GM12878 (cell line): ENCODE measurements at regions not wholly inside any gene's neighbourhood (a gene's known extent, or its start where the extent isn't known, plus 50 kb on each side); places are given as distances from the start of the nearest gene placed in this dataset.

Experiments used
- ATAC-seq: fragments of 200-7000 bp; cut with Tn5 transposase; 3 replicates; pipeline ENCODE4 v1.9.1; 2020; ENCODE audit warnings: mild to moderate bottlenecking, moderate library complexity
- BruUV-seq: library from RNA; stranded (reverse); fragments of 400-500 nt; replicated peaks from 2 replicates; lab custom pipeline; 2021; lab: Mats Ljungman, UMichigan
- CTCF ChIA-PET: fragments of 300-600 bp; sonication (Branson Sonifier 250); formaldehyde crosslinking; extraction: SDS; loops from one replicate; lab custom pipeline; 2021; ENCODE audit warnings: inconsistent platforms; lab: Yijun Ruan, JAX
- POLR2A ChIA-PET: fragments of 350-600 bp; formaldehyde crosslinking; extraction: SDS; loops from one replicate; lab custom pipeline; 2021; ENCODE audit warnings: inconsistent platforms; lab: Charles Lee
- RAD21 ChIA-PET: fragments of 300-600 bp; sonication (Branson Sonifier 250); formaldehyde crosslinking; loops from one replicate; lab custom pipeline; 2023; ENCODE audit warnings: antibody characterized with exemption; ENCODE audit not compliant: unreplicated experiment; lab: Charles Lee
- SMC1A ChIA-PET: fragments of 300-600 bp; sonication (Branson Sonifier 250); formaldehyde crosslinking; loops from one replicate; lab custom pipeline; 2023; ENCODE audit not compliant: unreplicated experiment, uncharacterized antibody; lab: Charles Lee
- DNase-seq: peaks from one replicate; pipeline ENCODE4 v3.0.0-alpha.2; 2011; ENCODE audit warnings: low read depth, low spot score
- FAIRE-seq: peaks from 3 replicates; lab custom pipeline; 2011; peaks lifted over from hg19 to GRCh38; lab: Jason Lieb, UNC
- H2AFZ ChIP-seq: 2 replicates; pipeline ENCODE4 v1.6.0; 2011; ENCODE audit warnings: low read depth, low read length, control low read depth; ENCODE audit not compliant: control insufficient read depth
- H3K27ac ChIP-seq: 2 replicates; pipeline ENCODE4 v1.5.1; 2011; ENCODE audit warnings: control low read depth; ENCODE audit not compliant: control insufficient read depth, insufficient read depth
- H3K27me3 ChIP-seq, 2 experiments: replicated peaks in 1 of 2; 2 replicates each; pipeline versions ENCODE4 v1.6.0 to v1.6.1; 2011; ENCODE audit warnings: low read length in 1 of 2; ENCODE audit not compliant: control insufficient read depth in 2 of 2, insufficient read depth in 2 of 2
- H3K36me3 ChIP-seq, 2 experiments: 2 replicates each; pipeline ENCODE4 v1.5.1; 2011; ENCODE audit warnings: low read length in 1 of 2; ENCODE audit not compliant: control insufficient read depth in 2 of 2, insufficient read depth in 2 of 2
- H3K4me1 ChIP-seq: 2 replicates; pipeline ENCODE4 v1.6.1; 2011; ENCODE audit warnings: mild to moderate bottlenecking, low read length, moderate library complexity, mixed read lengths; ENCODE audit not compliant: control insufficient read depth, insufficient read depth
- H3K4me2 ChIP-seq: 2 replicates; pipeline ENCODE4 v1.6.0; 2011; ENCODE audit warnings: control low read depth; ENCODE audit not compliant: control insufficient read depth, insufficient read depth
- H3K4me3 ChIP-seq: fragments of 200-600 bp; sonication (generic); 2 replicates; pipeline ENCODE4 v1.5.1; 2016
- H3K79me2 ChIP-seq: 2 replicates; pipeline ENCODE4 v1.6.0; 2011; ENCODE audit warnings: low read length; ENCODE audit not compliant: control insufficient read depth, insufficient read depth
- H3K9ac ChIP-seq: 2 replicates; pipeline ENCODE4 v1.8.0; 2011; ENCODE audit warnings: low read length, control low read depth, mixed read lengths; ENCODE audit not compliant: control insufficient read depth, insufficient read depth
- H3K9me3 ChIP-seq: replicated peaks from 3 replicates; pipeline ENCODE4 v1.5.1; 2011; ENCODE audit warnings: mild to moderate bottlenecking, low read length; ENCODE audit not compliant: control insufficient read depth, insufficient read depth
- H4K20me1 ChIP-seq: 2 replicates; pipeline ENCODE4 v1.6.0; 2011; ENCODE audit not compliant: control insufficient read depth, insufficient read depth
- CBX3 ChIP-seq: fragments of 200-600 bp; sonication (generic); IDR thresholded peaks from 2 replicates; pipeline ENCODE4 v1.6.1; 2016; ENCODE audit warnings: low read depth, borderline replicate concordance
- IKZF2 ChIP-seq, 2 experiments: fragments of 450-650 bp; IDR thresholded peaks; 2 replicates each; pipeline ENCODE4 v1.6.1; 2017; ENCODE audit warnings: mild to moderate bottlenecking in 2 of 2, moderate library complexity in 2 of 2
- NFYA ChIP-seq: IDR thresholded peaks from 2 replicates; pipeline ENCODE4 v1.6.1; 2011; ENCODE audit warnings: low read depth, mild to moderate bottlenecking, low read length, improper control_type of control experiment, borderline replicate concordance
- NFYB ChIP-seq: IDR thresholded peaks from 2 replicates; pipeline ENCODE4 v1.6.1; 2011; ENCODE audit warnings: low read depth, mild to moderate bottlenecking, low read length, improper control_type of control experiment, moderate library complexity; ENCODE audit not compliant: insufficient read depth
- RCOR1 ChIP-seq: conservative IDR thresholded peaks from 2 replicates; pipeline ENCODE4 v1.6.1; 2012; ENCODE audit warnings: low read depth, low read length, improper control_type of control experiment
- RFX5 ChIP-seq: IDR thresholded peaks from 2 replicates; pipeline ENCODE4 v1.6.1; 2011; ENCODE audit warnings: low read depth, low read length, improper control_type of control experiment
- SIX5 ChIP-seq: IDR thresholded peaks from 2 replicates; pipeline ENCODE4 v1.6.1; 2011; ENCODE audit warnings: mild to moderate bottlenecking, low read depth, low read length, moderate library complexity; ENCODE audit not compliant: severe bottlenecking
- SMAD1 ChIP-seq: fragments of 450-650 bp; IDR thresholded peaks from 2 replicates; pipeline ENCODE4 v1.6.1; 2018; ENCODE audit warnings: mild to moderate bottlenecking, low read depth; ENCODE audit not compliant: partially characterized antibody
- SMC3 ChIP-seq: IDR thresholded peaks from 2 replicates; pipeline ENCODE4 v1.6.1; 2011; ENCODE audit warnings: low read length, improper control_type of control experiment, borderline replicate concordance
- ZSCAN29 ChIP-seq: fragments of 450-650 bp; IDR thresholded peaks from 2 replicates; pipeline ENCODE4 v1.6.1; 2017; ENCODE audit warnings: mild to moderate bottlenecking, moderate library complexity
- ZZZ3 ChIP-seq: IDR thresholded peaks from 2 replicates; pipeline ENCODE4 v1.6.1; 2011; ENCODE audit warnings: low read depth; ENCODE audit not compliant: control insufficient read depth, insufficient read length
- WGBS: methylation state at CpG from one replicate; pipeline ENCODE4 v1.1.6; 2016; ENCODE audit warnings: low lambda C conversion rate; ENCODE audit not compliant: insufficient replicate concordance, insufficient coverage; ENCODE audit errors: missing lambda C conversion rate; 5-methylcytosine and 5-hydroxymethylcytosine counted together
- in situ Hi-C: fragments of 300-500 bp; cut with MboI; formaldehyde crosslinking; loops from 9 replicates; pipeline ENCODE4 v1.14.3; 2018; ENCODE audit warnings: mixed read lengths
- intact Hi-C: fragments of 100-400 bp; cut with micrococcal nuclease; formaldehyde crosslinking; loops from one replicate; pipeline ENCODE4 v1.14.2; 2022; ENCODE audit not compliant: unreplicated experiment
- TF ChIP-seq, protein P1 (sequence below): IDR thresholded peaks from 2 replicates; pipeline ENCODE4 v1.6.1; 2012; ENCODE audit warnings: improper control_type of control experiment, low read depth, low read length; ENCODE audit not compliant: insufficient replicate concordance
- TF ChIP-seq, protein P2 (sequence below): IDR thresholded peaks from 2 replicates; pipeline ENCODE4 v1.6.1; 2011; ENCODE audit warnings: borderline replicate concordance, low read depth, mild to moderate bottlenecking, moderate library complexity, low read length; ENCODE audit not compliant: insufficient read depth, poor library complexity, severe bottlenecking
- TF ChIP-seq, protein P3 (sequence below): IDR thresholded peaks from 2 replicates; pipeline ENCODE4 v1.6.1; 2011; ENCODE audit warnings: mild to moderate bottlenecking, low read depth, low read length, moderate library complexity; ENCODE audit not compliant: insufficient replicate concordance

DNA sequence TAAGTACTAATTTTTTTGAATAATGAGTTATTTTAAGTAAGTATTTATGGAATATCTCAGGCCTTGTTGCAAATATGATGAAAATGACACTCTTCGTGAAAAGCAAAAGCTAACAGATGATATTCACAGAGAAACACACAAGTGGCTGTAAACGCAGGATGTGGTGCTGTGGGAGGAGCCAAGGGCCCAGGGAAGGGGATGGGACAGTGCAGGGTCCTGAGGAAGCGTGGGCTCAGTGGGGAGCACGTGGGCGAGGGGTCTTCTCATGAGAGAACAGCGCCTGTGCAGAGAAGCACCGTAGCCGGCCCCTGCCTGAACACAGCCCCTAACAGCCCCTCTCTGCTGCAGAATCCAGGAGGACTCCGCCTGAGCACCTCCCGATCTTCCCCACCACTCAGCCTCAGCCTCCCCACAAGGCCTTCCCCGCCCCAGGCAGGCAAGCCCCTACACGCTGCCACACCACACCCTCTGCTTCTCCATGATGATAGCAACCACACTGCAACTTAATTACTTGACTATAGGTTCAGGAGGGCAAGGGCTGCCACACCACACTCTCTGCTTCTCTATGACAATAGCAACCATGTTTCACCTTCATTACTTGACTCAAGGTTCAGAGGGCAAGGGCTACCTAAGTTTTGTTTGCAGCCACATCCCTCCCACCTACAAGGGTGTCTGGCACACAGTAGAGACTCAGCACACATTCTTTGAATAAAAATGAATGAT, 152.6 kb upstream of the RNF32 start (continued):
- TF ChIP-seq, protein P1, sequence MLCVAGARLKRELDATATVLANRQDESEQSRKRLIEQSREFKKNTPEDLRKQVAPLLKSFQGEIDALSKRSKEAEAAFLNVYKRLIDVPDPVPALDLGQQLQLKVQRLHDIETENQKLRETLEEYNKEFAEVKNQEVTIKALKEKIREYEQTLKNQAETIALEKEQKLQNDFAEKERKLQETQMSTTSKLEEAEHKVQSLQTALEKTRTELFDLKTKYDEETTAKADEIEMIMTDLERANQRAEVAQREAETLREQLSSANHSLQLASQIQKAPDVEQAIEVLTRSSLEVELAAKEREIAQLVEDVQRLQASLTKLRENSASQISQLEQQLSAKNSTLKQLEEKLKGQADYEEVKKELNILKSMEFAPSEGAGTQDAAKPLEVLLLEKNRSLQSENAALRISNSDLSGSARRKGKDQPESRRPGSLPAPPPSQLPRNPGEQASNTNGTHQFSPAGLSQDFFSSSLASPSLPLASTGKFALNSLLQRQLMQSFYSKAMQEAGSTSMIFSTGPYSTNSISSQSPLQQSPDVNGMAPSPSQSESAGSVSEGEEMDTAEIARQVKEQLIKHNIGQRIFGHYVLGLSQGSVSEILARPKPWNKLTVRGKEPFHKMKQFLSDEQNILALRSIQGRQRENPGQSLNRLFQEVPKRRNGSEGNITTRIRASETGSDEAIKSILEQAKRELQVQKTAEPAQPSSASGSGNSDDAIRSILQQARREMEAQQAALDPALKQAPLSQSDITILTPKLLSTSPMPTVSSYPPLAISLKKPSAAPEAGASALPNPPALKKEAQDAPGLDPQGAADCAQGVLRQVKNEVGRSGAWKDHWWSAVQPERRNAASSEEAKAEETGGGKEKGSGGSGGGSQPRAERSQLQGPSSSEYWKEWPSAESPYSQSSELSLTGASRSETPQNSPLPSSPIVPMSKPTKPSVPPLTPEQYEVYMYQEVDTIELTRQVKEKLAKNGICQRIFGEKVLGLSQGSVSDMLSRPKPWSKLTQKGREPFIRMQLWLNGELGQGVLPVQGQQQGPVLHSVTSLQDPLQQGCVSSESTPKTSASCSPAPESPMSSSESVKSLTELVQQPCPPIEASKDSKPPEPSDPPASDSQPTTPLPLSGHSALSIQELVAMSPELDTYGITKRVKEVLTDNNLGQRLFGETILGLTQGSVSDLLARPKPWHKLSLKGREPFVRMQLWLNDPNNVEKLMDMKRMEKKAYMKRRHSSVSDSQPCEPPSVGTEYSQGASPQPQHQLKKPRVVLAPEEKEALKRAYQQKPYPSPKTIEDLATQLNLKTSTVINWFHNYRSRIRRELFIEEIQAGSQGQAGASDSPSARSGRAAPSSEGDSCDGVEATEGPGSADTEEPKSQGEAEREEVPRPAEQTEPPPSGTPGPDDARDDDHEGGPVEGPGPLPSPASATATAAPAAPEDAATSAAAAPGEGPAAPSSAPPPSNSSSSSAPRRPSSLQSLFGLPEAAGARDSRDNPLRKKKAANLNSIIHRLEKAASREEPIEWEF: no peak
- no peak for TF ChIP-seq RCOR1
- TF ChIP-seq ZZZ3: no peak

DNA sequence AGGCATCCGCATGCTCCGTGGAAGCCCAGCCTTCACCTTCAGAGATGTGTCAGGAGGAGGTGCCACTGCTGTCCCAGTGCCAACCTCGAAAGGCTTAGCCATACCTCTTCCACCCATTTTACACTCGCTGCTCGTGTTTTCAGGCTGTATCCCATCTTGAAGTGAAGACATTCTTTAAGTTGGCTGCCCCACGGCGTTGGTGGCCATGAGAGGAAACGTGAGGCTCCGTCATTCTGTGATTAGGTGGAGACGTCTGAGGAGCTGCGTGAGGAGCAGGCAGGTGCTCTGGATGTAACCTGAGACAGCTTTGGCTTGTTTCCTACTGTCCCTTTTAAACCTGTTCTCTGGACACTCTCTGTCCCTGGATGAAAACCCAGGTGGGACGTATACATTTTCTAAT, 159.9 kb upstream of the RNF32 start:
- 46% methylated on average over 12 of the region's 12 CpGs for WGBS
- BruUV-seq: no TSS peak
- ChIA-PET CTCF (no interaction called here), RAD21 (no interaction called here), SMC1A (no interaction called here), POLR2A (no interaction called here)
- no peak overlapping the region for H3K4me2 ChIP-seq
- no peak overlapping the region for H3K9ac ChIP-seq
- no peak overlapping the region for H3K4me3 ChIP-seq
- no peak for DNase-seq
- ATAC-seq: no peak
- intact Hi-C loops (no loop called here), in situ Hi-C loops (no loop called here)
- H4K20me1 ChIP-seq: no peaks in the 10 kb centered on the region
- H3K36me3 ChIP-seq: no peaks in the 10 kb centered on the region
- H3K9me3 ChIP-seq: no peaks in the 10 kb centered on the region
- no peak for FAIRE-seq
- no peaks in the 10 kb centered on the region for H3K79me2 ChIP-seq
- H3K4me1 ChIP-seq: no peaks in the 10 kb centered on the region
- no peak overlapping the region for H2AFZ ChIP-seq
- no peak overlapping the region for H3K27ac ChIP-seq
- no peaks in the 10 kb centered on the region; a peak in 2 of 4 replicates for H3K27me3 ChIP-seq
- TF ChIP-seq NFYB (no peak), SMC3 (no peak), CBX3 (no peak), SIX5 (no peak), SMAD1 (no peak), ZSCAN29 (no peak), RFX5 (no peak), IKZF2 (IDR thresholded peaks at IDR 0.05) (no peak), NFYA (no peak)
- TF ChIP-seq, protein P2, sequence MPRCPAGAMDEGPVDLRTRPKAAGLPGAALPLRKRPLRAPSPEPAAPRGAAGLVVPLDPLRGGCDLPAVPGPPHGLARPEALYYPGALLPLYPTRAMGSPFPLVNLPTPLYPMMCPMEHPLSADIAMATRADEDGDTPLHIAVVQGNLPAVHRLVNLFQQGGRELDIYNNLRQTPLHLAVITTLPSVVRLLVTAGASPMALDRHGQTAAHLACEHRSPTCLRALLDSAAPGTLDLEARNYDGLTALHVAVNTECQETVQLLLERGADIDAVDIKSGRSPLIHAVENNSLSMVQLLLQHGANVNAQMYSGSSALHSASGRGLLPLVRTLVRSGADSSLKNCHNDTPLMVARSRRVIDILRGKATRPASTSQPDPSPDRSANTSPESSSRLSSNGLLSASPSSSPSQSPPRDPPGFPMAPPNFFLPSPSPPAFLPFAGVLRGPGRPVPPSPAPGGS: no peak
- TF ChIP-seq, protein P3, sequence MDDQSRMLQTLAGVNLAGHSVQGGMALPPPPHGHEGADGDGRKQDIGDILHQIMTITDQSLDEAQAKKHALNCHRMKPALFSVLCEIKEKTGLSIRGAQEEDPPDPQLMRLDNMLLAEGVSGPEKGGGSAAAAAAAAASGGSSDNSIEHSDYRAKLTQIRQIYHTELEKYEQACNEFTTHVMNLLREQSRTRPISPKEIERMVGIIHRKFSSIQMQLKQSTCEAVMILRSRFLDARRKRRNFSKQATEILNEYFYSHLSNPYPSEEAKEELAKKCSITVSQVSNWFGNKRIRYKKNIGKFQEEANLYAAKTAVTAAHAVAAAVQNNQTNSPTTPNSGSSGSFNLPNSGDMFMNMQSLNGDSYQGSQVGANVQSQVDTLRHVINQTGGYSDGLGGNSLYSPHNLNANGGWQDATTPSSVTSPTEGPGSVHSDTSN: no peak
